NCI-H526 treated with DMSO at 0.1 percent for 48 hours (cell line): ENCODE measurements at regions not wholly inside any gene's neighbourhood (a gene's known extent, or its start where the extent isn't known, plus 50 kb on each side); places are given as distances from the start of the nearest gene placed in this dataset.

Experiments used
- DNase-seq: peaks from one replicate; lab custom pipeline; 2025; lab: John Stamatoyannopoulos, UW

DNA sequence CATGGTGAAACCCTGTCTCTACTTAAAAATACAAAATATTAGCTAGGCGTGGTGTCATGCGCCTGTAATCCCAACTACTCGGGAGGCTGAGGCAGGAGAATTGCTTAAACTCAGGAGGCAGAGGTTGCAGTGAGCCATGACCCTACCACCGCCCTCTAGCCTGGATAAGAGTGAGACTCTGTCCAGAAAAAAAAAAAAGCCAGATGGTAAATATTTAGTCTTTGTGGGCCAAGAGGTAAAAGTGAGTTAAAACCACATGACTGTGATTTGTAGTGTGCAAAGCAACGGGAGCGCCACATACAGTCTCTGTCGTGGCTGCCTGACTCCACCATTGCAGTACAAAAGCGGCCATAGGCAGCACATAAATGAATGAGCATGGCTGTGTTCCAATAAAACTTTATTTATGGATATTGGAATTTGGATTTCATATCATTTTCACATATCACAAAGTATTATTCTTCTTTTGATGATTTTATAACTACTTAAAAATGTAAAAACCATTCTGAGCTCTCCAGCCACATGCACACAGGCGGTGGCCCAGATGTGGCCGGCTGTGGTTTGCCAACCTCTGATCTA lies 51.8 kb upstream of the CASZ1 start:
- DNase-seq, result no peak

DNA sequence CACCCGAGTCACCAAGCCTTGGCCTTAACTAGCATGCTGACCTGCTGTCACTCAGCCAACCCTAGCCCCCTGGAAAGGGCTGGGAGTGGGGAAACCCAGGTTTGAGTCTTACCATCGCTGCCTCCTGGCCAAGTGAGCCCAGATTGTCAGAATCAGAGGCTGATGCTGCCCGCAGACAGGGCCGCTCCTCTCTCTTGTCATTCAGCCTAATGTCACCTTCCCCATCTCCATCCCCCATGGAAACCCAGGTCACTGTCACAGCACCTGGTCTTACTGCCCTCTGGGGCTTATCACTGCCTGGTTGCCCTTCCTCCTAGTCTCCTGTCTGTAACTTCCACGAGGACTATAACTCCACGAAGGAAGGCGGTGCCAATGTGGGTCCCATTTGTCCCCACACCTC lies 53.6 kb upstream of the CASZ1 start:
- DNase-seq, result no peak

DNA sequence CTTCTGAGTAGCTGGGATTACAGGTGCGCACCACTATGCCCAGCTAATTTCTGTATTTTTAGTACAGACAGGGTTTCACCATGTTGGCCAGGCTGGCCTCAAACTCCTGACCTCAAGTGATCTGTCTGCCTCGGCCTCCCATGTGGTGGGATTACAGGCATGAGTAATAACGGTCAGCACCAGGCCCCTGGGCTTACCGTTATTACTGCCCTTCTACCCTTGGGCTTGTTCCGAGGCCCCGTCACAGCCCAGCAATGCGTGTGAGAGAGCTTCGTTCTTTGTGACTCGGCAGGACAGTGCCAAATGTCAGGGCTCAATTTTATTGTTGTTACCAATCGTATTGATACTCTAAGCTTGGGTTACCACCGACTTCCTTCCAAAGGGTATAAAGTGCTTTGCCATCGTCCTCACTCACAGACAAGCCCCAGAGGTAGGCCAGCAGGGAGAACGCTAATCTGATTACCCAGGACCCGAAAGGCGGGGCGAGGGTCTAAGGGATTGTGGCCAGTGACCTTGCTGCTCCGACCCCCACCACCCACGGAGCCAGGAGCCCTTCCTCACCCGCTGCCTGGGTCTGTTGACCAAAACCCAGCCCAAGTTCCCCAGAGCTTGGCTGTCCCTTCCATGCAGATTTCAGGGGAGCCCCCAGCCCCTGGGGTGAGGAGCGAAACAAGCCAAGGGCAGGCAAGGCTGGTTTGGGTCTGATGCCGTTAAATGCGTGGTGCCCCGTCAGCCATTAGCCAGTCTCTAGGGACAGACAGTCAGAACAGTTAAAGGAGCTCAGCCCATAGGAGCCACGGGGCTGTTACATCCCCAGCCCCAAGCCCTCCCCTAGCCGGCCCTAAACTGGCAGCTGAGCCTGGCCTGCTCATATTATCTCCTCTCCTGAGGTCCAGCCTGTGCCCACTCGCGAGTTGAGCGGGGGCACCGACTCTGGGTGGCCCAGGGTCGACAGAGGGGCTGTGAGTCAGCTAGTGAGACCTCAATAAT lies 54.9 kb upstream of the CASZ1 start:
- DNase-seq, result no peak

- DNase-seq, result no peak
These were observed 55.6 kb upstream of the CASZ1 start for GRCh38 chr1:10852018-10852417.

- no peak for DNase-seq
These were observed 56.0 kb upstream of the CASZ1 start for GRCh38 chr1:10852486-10852885.

DNA sequence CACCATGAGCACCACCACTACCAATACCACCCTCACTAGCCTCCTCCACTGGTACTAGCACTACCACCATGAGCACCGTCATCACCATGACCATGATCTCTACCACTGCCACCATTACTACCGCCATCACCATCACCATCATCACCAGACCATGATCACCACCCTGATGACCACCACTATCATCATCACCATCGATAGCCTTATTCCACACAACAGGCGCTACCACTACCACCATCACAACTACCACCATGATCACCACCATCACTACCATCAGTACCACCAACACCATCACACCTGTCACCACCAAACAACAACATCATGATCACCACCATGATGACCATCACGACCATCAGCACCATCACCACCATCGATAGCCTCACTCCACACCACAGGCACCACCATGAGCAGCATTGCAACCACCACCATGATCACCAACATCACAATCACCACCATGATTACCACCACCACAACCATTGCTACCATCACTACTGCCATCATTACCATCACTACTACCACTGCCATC lies 56.6 kb upstream of the CASZ1 start:
- DNase-seq, result no peak

DNA sequence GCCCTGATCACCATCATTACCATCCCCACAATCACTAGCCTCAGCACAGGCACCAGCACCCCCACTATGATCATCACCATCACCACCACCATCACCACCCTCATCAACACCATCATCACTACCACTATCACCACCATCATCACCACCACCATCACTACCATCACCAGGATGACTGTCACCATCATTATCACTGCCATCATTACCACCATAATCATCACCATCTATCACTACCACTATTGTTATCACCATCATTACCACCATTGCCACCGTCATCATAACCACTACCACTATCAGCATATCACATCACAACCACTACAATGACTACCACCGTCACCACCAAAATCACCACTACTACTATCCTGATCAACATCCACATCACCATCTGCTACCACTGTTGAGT lies 57.3 kb upstream of the CASZ1 start:
- no peak for DNase-seq

DNA sequence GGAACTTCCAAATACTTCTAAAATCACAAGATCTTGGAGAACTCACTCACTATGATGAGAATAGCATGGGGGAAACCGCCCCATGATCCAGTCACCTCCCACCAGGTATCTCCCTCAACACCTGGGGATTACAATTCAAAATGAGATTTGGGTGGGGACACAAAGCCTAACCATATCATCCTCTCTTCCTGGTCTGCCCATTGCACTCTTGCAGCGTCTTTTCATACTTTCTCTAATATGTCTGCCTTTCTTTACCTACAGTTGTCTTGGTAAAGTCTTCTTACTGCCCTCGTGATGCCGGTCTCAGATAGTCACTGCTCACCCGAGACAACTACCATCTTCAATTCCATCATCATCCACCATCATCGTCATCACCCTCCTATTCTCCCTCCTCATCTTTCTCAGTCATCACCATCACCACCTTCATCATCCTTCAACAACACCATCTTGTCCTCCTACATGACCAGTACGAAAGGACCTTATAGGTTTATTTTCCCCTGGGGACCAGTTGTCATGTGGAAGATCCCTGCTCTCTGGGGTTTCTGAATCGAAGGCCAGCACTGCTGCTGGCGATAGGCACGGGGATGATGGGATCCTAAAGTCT lies 58.5 kb upstream of the CASZ1 start:
- DNase-seq, result no peak

GRCh38 chr1:10856176-10856683 lies 59.8 kb upstream of the CASZ1 start:
- DNase-seq, result no peak

DNA sequence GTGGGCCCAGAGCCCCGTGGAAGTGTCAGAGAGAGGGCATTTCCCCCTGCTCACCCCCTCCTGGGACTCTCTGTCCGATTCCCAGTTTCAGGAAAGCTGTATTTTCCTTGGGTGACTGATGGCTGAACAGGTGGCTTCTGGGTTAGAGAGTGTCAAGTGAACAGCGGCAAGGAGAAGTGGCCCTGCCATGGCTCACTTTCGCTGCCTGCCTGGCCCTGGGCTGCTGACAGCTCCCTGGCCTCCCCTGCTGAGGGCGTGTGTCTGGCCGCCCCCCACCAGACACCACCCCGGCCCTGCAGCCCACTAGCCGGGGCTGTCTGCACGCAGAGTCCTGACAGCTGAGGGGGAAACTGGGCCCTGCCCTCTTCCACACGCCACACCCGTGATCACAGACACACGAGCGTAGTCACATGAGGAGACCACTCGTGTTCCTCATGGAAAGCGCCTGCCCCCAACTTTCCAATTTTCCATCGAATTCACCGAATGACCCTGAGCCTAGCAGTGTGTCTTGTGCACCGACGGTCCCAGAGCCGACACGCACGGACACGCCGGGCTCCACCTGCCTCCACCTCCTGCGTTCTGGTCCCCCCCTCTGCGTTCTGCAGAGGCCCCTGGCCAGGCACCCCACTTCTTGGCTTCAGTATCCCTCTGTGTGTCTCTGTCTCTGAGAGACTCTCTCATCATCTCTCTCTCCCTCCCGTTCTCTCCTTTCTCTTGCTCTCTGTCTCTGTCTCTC lies 60.6 kb upstream of the CASZ1 start:
- no peak for DNase-seq

- no peak for DNase-seq
These were observed 61.2 kb upstream of the CASZ1 start for GRCh38 chr1:10857687-10858086.

DNA sequence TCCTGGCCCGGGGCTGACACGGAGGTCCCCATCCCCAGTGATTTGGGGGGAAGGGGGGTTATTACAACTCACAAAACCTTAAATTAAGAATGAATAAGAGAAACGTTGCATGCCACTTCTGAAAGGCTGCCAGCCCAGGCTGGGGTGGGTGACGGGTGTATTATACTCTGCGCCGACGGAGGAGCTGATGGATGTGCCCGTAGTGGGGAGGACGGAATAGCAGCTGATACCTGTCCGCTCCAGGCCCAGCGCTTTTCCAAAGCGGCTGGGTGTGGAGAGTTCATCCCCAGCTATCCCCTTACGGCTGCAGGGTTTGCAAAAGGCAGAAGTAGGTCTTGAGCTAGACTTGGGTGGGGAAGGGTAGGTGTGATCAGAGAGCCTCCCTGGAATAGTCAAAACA lies 63.8 kb upstream of the CASZ1 start:
- no peak for DNase-seq

- DNase-seq, result no peak
These were observed 64.2 kb upstream of the CASZ1 start for GRCh38 chr1:10860682-10861081.

DNA sequence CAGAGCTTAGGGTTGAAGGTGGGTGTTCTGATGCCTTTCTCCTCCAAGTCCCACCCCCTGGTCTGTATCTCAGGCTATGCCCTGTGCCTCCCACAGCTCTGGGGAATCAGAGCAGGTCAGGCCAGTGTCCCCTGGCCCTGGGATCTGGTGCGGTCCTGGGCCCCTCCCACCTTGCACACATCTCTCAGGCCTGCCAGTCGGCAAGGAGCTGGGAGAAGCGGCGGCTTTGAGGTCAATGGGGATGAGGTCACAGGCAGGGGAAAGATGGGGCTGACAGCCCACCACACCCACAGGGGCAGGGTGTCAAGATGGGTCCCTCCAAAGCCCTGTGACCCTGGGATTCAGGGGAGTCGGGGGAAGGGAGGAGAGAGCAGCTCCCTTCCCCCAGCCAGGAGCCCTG lies 65.4 kb upstream of the CASZ1 start:
- no peak for DNase-seq

DNA sequence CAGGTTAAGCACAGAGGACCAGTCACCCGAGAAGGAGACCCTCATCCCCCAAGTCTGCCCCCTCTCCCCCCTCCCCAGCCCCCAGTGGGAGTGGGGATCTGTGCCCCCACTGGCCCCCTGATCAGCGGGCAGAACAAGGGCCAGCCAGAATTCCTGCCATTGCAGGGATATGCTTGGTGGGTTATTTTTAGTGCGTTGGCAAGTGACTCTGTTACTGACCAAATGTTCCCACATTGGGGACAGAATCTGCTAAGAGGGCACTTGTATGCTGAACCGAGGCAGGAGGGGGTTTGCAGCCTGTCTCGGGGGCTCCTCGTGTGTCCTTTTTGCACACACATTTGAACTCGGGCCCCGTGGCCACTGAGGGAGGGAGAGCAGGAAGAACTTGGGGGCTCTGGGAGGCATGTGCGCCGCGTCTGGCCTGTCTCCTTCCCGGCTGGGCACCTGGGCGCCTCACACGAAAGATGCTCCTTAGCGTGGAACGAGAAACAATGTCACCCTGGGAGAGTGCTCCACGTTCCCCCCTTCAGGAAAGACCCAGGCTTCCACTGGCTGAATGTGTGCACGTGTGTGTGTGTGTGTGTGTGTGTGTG lies 66.4 kb upstream of the CASZ1 start:
- DNase-seq, result no peak

- DNase-seq, result no peak
These were observed 67.4 kb upstream of the CASZ1 start for GRCh38 chr1:10863886-10864285.

- no peak for DNase-seq
These were observed 68.3 kb upstream of the CASZ1 start for GRCh38 chr1:10864776-10865175.

- DNase-seq, result peak; percentile 11
These were observed 69.3 kb upstream of the CASZ1 start for GRCh38 chr1:10865518-10866320.

- peak; percentile 36 for DNase-seq
These were observed 70.1 kb upstream of the CASZ1 start for GRCh38 chr1:10866321-10867093.

DNA sequence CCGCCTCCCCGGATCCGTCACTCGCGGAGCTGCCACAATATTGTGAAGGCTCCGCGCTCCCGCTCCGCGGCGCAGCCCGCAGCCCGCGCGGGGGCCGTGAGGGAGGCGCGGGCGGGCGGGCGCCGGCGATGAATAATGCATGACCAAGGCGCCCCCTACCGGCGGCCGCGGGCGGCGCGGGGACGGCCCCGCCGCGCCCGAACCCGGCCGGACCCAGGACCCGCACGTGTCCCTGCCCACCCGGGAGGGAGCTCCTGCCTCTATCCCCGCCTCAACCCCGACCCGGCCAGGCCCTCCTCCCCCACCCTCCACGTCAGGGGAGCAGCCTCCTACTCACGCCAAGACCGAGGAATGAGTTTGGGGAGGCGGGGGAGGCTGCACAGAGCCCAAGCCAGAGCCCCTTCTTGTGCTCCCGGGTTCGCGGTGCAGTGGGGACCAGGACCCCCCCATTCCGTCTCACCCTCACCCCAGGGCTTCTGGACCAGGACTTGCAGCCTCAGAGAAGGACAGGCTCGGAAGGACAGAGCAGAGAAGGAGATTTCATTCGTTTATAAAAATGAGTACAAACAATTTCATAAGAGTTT lies 70.8 kb upstream of the CASZ1 start:
- DNase-seq, result peak; percentile 25
